HFFc6 (cell line): ENCODE measurements at regions not wholly inside any gene's neighbourhood (a gene's known extent, or its start where the extent isn't known, plus 50 kb on each side); places are given as distances from the start of the nearest gene placed in this dataset.

ENCODE experiments used
- DNase-seq: peaks from one replicate; pipeline ENCODE4 v3.0.0-alpha.2; 2018
- H3K27ac Mint-ChIP-seq: 2 replicates; pipeline ENCODE4 v1.8.0; 2020; ENCODE audit warnings: mild to moderate bottlenecking, mixed read lengths
- H3K27me3 Mint-ChIP-seq: 2 replicates; pipeline ENCODE4 v1.8.0; 2021; ENCODE audit warnings: mild to moderate bottlenecking, moderate library complexity, mixed read lengths; ENCODE audit not compliant: insufficient read depth
- H3K36me3 Mint-ChIP-seq: 2 replicates; pipeline ENCODE4 v1.8.0; 2021; ENCODE audit warnings: low read depth, mixed read lengths
- H3K4me1 Mint-ChIP-seq: 2 replicates; pipeline ENCODE4 v1.8.0; 2020; ENCODE audit warnings: low read depth, mixed read lengths
- H3K4me3 Mint-ChIP-seq: 2 replicates; pipeline ENCODE4 v1.8.0; 2020; ENCODE audit warnings: mild to moderate bottlenecking, moderate library complexity, mixed read lengths
- H3K9me3 Mint-ChIP-seq: 2 replicates; pipeline ENCODE4 v1.8.0; 2020; ENCODE audit warnings: mild to moderate bottlenecking, mixed read lengths
- TF ChIP-seq, protein P1 (sequence below): fragments of 200-600 bp; sonication (generic); IDR thresholded peaks from 2 replicates; pipeline ENCODE4 v1.5.0; 2021; ENCODE audit warnings: antibody characterized with exemption, mild to moderate bottlenecking

DNA sequence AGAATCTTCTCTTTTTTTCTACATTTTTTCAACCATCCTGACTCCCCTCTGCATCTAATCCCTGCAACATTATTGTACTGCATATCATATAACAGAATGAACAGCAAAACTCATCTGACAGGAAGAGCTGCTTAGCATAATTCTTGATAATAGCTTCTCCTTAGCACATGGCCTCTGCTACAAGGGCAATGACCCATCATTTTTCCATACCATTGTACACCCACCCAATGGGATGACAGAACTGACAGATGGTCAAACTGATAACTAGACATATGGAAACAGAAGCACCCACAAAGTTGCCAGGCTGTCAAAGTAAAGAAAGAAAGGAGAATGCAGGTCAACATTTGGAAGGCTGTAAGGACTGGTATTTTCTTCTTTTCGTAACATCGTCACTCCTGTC is 390.4 kb upstream of the USP15 start:
- H3K9me3 Mint-ChIP-seq, result peaks cover 3% of the 10 kb centered on the region; the same call in 1 of the 2 replicates
- H3K27me3 Mint-ChIP-seq, result no peaks in the 10 kb centered on the region
- H3K4me3 Mint-ChIP-seq, result no peak overlapping the region

DNA sequence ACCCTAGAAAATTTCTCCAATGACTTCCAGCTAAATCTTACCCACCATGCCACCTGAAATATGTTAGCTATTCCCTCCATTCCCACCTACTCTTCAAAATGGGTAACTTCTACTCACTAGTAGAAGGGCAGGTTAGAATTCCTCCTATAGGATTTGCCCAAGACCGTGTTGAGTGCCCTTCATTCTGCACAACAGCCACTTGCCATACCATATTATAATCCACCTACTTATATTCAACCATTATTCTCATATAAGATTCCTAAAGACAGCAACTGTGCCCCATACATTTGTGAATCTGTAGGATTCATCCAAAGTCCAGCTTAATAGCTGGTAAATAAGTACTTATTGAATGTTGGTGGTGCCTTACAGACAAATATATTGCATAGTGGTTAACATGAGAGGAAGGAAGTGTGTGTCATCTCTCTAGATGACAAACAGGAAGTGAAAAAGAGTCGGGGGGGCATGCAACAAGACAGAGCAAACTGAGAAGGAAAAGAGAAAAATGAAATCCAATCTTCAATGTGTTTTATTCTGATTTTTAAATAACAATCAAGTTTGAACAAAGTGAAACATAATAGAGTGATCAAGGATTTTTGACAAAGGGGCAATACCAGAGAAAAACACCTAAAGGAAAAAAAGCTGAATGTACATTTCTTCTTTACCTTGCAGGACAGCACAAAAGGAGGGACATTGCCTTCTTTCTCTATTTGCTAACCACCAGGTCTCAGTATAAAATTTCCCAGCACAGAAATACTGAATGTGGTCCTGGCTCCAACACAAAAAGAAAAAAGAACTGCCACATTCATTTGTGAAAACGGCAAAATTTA is 389.3 kb upstream of the USP15 start:
- Mint-ChIP-seq H3K4me1 (no peaks in the 10 kb centered on the region), H3K36me3 (no peaks in the 10 kb centered on the region; the same call in 1 of the 2 replicates), H3K4me3 (no peak overlapping the region), H3K27ac (no peak overlapping the region), H3K9me3 (peaks cover 3% of the 10 kb centered on the region; the same call in 1 of the 2 replicates), H3K27me3 (no peaks in the 10 kb centered on the region)
- TF ChIP-seq, protein P1, sequence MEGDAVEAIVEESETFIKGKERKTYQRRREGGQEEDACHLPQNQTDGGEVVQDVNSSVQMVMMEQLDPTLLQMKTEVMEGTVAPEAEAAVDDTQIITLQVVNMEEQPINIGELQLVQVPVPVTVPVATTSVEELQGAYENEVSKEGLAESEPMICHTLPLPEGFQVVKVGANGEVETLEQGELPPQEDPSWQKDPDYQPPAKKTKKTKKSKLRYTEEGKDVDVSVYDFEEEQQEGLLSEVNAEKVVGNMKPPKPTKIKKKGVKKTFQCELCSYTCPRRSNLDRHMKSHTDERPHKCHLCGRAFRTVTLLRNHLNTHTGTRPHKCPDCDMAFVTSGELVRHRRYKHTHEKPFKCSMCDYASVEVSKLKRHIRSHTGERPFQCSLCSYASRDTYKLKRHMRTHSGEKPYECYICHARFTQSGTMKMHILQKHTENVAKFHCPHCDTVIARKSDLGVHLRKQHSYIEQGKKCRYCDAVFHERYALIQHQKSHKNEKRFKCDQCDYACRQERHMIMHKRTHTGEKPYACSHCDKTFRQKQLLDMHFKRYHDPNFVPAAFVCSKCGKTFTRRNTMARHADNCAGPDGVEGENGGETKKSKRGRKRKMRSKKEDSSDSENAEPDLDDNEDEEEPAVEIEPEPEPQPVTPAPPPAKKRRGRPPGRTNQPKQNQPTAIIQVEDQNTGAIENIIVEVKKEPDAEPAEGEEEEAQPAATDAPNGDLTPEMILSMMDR, result no peak
- DNase-seq, result no peak

More for the DNA sequence above, 390.4 kb upstream of the USP15 start:
- TF ChIP-seq, protein P1, result no peak
- Mint-ChIP-seq H3K27ac (no peak overlapping the region), H3K36me3 (no peaks in the 10 kb centered on the region; the same call in 1 of the 2 replicates), H3K4me1 (no peaks in the 10 kb centered on the region)
- no peak for DNase-seq

DNA sequence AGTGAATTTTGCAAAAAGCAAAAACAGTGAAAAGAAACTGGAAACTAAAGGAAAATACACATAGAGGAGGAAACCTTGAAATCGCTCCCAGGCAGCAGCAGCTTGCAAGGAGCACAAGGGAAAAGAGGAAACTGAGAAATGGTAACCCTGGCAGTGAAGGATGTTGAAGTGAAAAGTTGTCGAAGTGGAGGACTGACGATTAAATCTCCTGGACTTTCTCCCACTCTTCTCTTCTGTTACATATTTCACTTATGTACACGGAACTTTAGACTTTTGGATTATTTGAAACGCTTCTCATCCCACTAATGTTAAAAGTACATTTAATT is 388.8 kb upstream of the USP15 start:
- Mint-ChIP-seq H3K4me1 (no peaks in the 10 kb centered on the region), H3K27ac (no peak overlapping the region), H3K9me3 (peaks cover 3% of the 10 kb centered on the region; the same call in 1 of the 2 replicates), H3K36me3 (no peaks in the 10 kb centered on the region; the same call in 1 of the 2 replicates), H3K27me3 (peaks cover under 1% of the 10 kb centered on the region; the same call in 1 of the 2 replicates), H3K4me3 (no peak overlapping the region)
- DNase-seq, result no peak
- TF ChIP-seq, protein P1, result no peak

DNA sequence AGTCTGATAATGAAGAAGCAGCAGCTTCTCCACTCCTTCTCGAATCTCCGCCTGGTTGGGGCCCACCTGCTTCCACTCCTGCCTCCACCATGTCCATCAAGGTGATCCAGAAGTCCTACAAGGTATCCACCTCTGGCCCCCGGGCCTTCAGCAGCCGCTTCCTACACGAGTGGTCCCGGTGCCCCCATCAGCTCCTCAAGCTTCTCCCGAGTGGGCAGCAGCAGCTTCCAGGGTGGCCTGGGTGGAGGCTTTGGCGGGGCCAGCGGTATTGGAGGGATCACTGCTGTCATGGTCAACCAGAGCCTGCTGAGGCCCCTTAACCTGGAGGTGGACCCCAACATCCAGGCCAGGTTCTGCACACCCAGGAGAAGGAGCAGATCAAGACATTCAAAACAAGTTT is 381.0 kb upstream of the USP15 start:
- TF ChIP-seq, protein P1, result no peak
- DNase-seq, result no peak
- H3K9me3 Mint-ChIP-seq, result peaks cover 20% of the 10 kb centered on the region
- no peaks in the 10 kb centered on the region for H3K4me1 Mint-ChIP-seq
- H3K27ac Mint-ChIP-seq, result no peak overlapping the region
- no peak overlapping the region for H3K4me3 Mint-ChIP-seq
- peaks cover 1% of the 10 kb centered on the region; the same call in 1 of the 2 replicates for H3K27me3 Mint-ChIP-seq
- H3K36me3 Mint-ChIP-seq, result no peaks in the 10 kb centered on the region

DNA sequence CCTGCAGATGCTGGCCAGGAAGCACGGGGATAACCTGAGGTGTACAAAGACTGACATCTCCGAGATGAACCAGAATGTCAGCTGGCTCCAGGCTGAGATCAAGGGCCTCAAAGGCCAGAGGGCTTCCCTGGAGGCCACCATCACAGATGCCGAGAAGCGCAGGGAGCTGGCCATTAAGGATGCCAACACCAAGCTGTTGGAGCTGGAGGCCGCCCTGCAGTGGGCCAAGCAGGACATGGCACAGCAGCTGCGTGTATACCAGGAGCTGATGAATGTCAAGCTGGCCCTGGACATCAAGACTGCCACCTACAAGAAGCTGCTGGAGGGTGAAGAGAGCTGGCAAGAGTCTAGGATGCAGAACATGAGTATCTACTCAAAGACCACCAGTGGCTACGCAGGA is 380.0 kb upstream of the USP15 start:
- Mint-ChIP-seq H3K27ac (no peak overlapping the region), H3K36me3 (no peaks in the 10 kb centered on the region), H3K4me3 (no peak overlapping the region), H3K4me1 (no peaks in the 10 kb centered on the region), H3K27me3 (peaks cover 1% of the 10 kb centered on the region; the same call in 1 of the 2 replicates), H3K9me3 (peaks cover 20% of the 10 kb centered on the region)
- TF ChIP-seq, protein P1, result no peak
- DNase-seq, result no peak
